Lower leg skin (tissue), 3 donors: ENCODE measurements at regions not wholly inside any gene's neighbourhood (a gene's known extent, or its start where the extent isn't known, plus 50 kb on each side); places are given as distances from the start of the nearest gene placed in this dataset.

Experiments
- CTCF ChIP-seq, 3 donors: fragments of 450-650 bp; IDR thresholded peaks; one replicate each; pipeline ENCODE4 v1.5.1; 2016; ENCODE audit warnings: antibody characterized with exemption in 3 of 3, mild to moderate bottlenecking in 3 of 3, moderate library complexity in 2 of 3
- POLR2A ChIP-seq, 2 donors: fragments of 450-650 bp; IDR thresholded peaks; one replicate each; pipeline ENCODE4 v1.6.1; 2016 to 2017; ENCODE audit warnings: antibody characterized with exemption in 2 of 2, mild to moderate bottlenecking in 1 of 2, moderate library complexity in 1 of 2

- TF ChIP-seq CTCF (IDR thresholded peaks at IDR 0.05), result no peak
- no peak for TF ChIP-seq POLR2A (IDR thresholded peaks at IDR 0.05)
These were observed 122.2 kb upstream of the ARHGAP28 start for GRCh38 chr18:6607343-6607742.
